Body of pancreas (tissue), 4 donors: ENCODE measurements at regions not wholly inside any gene's neighbourhood (a gene's known extent, or its start where the extent isn't known, plus 50 kb on each side); places are given as distances from the start of the nearest gene placed in this dataset.
"Not testable (repeated sequence)": the region's sequence is repeated elsewhere in the genome, so short reads cannot be mapped to it uniquely, and the experiment has no call there.

Experiments used
- ATAC-seq: fragments of 150-250 bp; one replicate; pipeline ENCODE4 v1.9.1; 2016
- DNase-seq, 4 donors: peaks; one replicate each; pipeline ENCODE4 v3.0.0-alpha.2; 2019
- H3K27ac ChIP-seq, 4 donors: fragments of 200-600 bp; sonication (generic); 1 replicate in 3 of 4; 2 replicates in 1 of 4; pipeline versions ENCODE4 v1.5.1 to v1.6.1; 2016 to 2019; ENCODE audit warnings: mild to moderate bottlenecking in 1 of 4, mixed read lengths in 1 of 4, moderate library complexity in 1 of 4
- H3K27me3 ChIP-seq, 2 donors: fragments of 200-600 bp; sonication (generic); one replicate each; pipeline ENCODE4 v1.6.0; 2016; ENCODE audit warnings: mild to moderate bottlenecking in 1 of 2
- H3K36me3 ChIP-seq, 2 donors: fragments of 200-600 bp; sonication (generic); replicated peaks in 1 of 2; 2 replicates each; pipeline ENCODE4 v1.5.1; 2016; ENCODE audit warnings: low read depth in 2 of 2; ENCODE audit not compliant: insufficient read depth in 1 of 2
- H3K4me1 ChIP-seq: fragments of 200-600 bp; sonication (generic); one replicate; pipeline ENCODE4 v1.6.0; 2016
- H3K4me3 ChIP-seq, 2 donors: fragments of 200-600 bp; sonication (generic); 1 replicate in 1 of 2; 2 replicates in 1 of 2; pipeline ENCODE4 v1.5.1; 2016 to 2019
- H3K9me3 ChIP-seq, 3 donors: fragments of 200-600 bp; sonication (generic); 1 replicate in 2 of 3; 2 replicates in 1 of 3; pipeline ENCODE4 v1.5.1; 2016
- POLR2A ChIP-seq, 3 donors: fragments of 450-650 bp; IDR thresholded peaks; one replicate each; pipeline ENCODE4 v1.6.1; 2016; ENCODE audit warnings: antibody characterized with exemption in 3 of 3, mild to moderate bottlenecking in 2 of 3
- WGBS, 2 donors: methylation state at CpG; one replicate each; pipeline ENCODE4 v1.1.5; 2017; 5-methylcytosine and 5-hydroxymethylcytosine counted together
- intact Hi-C: fragments of 100-400 bp; cut with DNase I; formaldehyde crosslinking; loops from one replicate; pipeline ENCODE4 v1.15.1; 2023
- TF ChIP-seq, protein P1 (sequence below), 7 experiments: fragments of 450-650 bp in 4 of 7; fragments of 200-600 bp in 3 of 7; sonication (generic) in 3 of 7; IDR thresholded peaks; one replicate each; pipeline ENCODE4 v1.5.1; 2016 to 2019; ENCODE audit warnings: antibody characterized with exemption in 7 of 7

DNA sequence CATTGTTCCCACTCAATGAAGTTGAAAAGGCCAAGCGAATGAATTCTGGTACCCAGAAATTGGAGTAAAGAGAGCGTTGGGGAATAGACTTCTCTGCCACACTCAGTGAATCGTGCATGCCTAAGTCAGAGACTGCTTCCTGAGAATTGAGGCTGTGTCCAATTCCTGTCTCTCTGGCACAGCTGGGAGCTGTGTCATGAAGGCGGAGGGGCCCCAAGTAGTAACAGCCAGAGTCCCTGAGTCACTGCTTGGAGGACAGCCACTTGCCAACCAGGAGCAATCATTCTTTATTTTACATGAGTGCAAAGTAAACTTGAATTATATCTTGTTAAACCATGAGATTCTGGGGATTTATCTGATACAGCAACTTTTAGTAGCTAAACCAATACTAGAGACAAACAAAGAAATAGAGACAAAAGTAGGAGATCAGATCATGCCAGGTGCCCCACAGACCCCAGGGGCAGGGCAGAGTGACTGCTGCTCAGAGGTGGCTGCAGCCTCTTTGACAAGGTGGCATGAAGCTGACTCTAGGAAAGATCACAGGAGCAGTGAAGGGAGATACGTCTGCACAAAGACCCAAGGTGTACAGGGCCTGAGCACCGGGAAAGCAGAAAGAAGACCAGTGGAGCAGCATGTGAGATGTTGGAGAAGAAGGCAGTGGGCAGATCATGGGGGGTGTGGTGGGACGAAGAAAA is 246.0 kb downstream of the GADD45G start:
- H3K27ac ChIP-seq: no peak overlapping the region
- no peak for TF ChIP-seq POLR2A (IDR thresholded peaks at IDR 0.05)
- TF ChIP-seq, protein P1, sequence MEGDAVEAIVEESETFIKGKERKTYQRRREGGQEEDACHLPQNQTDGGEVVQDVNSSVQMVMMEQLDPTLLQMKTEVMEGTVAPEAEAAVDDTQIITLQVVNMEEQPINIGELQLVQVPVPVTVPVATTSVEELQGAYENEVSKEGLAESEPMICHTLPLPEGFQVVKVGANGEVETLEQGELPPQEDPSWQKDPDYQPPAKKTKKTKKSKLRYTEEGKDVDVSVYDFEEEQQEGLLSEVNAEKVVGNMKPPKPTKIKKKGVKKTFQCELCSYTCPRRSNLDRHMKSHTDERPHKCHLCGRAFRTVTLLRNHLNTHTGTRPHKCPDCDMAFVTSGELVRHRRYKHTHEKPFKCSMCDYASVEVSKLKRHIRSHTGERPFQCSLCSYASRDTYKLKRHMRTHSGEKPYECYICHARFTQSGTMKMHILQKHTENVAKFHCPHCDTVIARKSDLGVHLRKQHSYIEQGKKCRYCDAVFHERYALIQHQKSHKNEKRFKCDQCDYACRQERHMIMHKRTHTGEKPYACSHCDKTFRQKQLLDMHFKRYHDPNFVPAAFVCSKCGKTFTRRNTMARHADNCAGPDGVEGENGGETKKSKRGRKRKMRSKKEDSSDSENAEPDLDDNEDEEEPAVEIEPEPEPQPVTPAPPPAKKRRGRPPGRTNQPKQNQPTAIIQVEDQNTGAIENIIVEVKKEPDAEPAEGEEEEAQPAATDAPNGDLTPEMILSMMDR (IDR thresholded peaks at IDR 0.05): no peak
- H3K9me3 ChIP-seq: no peaks in the 10 kb centered on the region
- intact Hi-C loops: no loop called here
- no peak for ATAC-seq
- H3K36me3 ChIP-seq: no peaks in the 10 kb centered on the region
- H3K4me1 ChIP-seq: no peaks in the 10 kb centered on the region
- no peaks in the 10 kb centered on the region for H3K27me3 ChIP-seq
- no peak overlapping the region for H3K4me3 ChIP-seq
- DNase-seq: peak in 2 of 4 donors; percentile 4 to 42
- WGBS, 2 donors: 60 to 84% methylated on average over 7 of the region's 7 CpGs

DNA sequence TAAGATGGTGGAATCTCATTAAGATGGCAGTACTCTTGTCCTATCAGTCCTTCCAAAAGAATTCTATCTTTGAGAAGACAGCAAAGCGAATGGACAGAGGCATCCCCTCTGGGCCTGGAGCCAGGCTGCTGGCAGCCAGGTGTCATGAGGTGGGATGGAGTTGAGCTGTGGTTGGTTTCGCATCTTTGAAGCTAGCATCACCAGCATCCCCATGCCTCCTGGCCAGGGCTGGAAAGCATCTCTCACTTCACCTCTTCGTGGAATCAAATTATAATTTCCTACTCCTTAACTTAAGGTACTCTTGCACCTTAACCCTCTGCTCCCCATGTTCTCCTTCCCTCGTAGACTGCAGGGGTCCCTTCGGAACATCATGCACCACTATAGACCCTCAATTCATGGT is 248.3 kb downstream of the GADD45G start:
- WGBS, 2 donors: 81 to 90% methylated on average over 5 of the region's 5 CpGs
- peak in 1 of 4 donors; percentile 1 for DNase-seq
- Histone ChIP-seq H3K27me3 (no peaks in the 10 kb centered on the region), H3K4me1 (no peaks in the 10 kb centered on the region), H3K27ac (no peak overlapping the region), H3K9me3 (no peaks in the 10 kb centered on the region), H3K36me3 (no peaks in the 10 kb centered on the region), H3K4me3 (no peak overlapping the region)
- no peak for ATAC-seq
- TF ChIP-seq, protein P1 (IDR thresholded peaks at IDR 0.05): no peak
- TF ChIP-seq POLR2A (IDR thresholded peaks at IDR 0.05): no peak
- intact Hi-C loops: no loop called here

GRCh38 chr9:89853931-89854330 is 249.1 kb downstream of the GADD45G start:
- no peaks in the 10 kb centered on the region for H3K4me1 ChIP-seq
- no peak overlapping the region for H3K27ac ChIP-seq
- DNase-seq (peak in 1 of 4 donors; percentile 5), ATAC-seq (no peak)
- no peak overlapping the region for H3K4me3 ChIP-seq
- intact Hi-C loops: no loop called here
- H3K36me3 ChIP-seq: no peaks in the 10 kb centered on the region
- WGBS, 2 donors: 95% methylated on average over 3 of the region's 3 CpGs; no CpG with 5 or more reads in 1 of the 2 donors
- H3K9me3 ChIP-seq: no peaks in the 10 kb centered on the region
- H3K27me3 ChIP-seq: no peaks in the 10 kb centered on the region
- TF ChIP-seq, protein P1 (IDR thresholded peaks at IDR 0.05): no peak
- TF ChIP-seq POLR2A (IDR thresholded peaks at IDR 0.05): no peak

GRCh38 chr9:89854715-89855475 is 250.1 kb downstream of the GADD45G start:
- intact Hi-C loops: no loop called here
- 74 to 91% methylated on average over 11 of the region's 11 CpGs for WGBS, 2 donors
- Histone ChIP-seq H3K4me3 (no peak overlapping the region), H3K9me3 (no peaks in the 10 kb centered on the region), H3K36me3 (no peaks in the 10 kb centered on the region), H3K27ac (no peak overlapping the region), H3K27me3 (no peaks in the 10 kb centered on the region), H3K4me1 (no peaks in the 10 kb centered on the region)
- no peak for TF ChIP-seq POLR2A (IDR thresholded peaks at IDR 0.05)
- TF ChIP-seq, protein P1 (IDR thresholded peaks at IDR 0.05): no peak
- ATAC-seq (no peak), DNase-seq (peak in 1 of 4 donors; percentile 1)

DNA sequence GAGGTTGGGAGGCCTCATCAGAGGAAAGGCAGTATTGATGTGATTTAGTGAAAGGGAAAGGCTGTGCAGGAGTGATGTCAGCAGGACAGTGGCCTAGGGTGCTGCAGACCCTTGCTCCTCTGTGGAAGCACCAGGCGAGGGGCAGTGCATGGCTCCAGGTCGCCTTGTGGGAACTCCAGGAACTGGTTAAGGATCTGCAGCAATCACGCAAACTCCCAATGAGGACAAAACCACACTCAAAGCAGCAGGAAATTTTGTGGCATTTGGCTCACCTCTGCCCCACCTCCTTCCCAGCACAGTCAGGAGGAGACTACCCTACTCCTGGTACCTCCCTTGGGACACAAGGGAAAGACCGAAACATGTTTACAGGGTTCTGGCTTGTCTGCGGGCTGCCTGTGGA is 251.5 kb downstream of the GADD45G start:
- H3K27ac ChIP-seq, H3K9me3 ChIP-seq, H3K36me3 ChIP-seq, H3K4me3 ChIP-seq, ATAC-seq, H3K4me1 ChIP-seq, H3K27me3 ChIP-seq, intact Hi-C loops, DNase-seq: not testable (repeated sequence)
- 72 to 100% methylated on average over 5 of the region's 5 CpGs for WGBS, 2 donors

DNA sequence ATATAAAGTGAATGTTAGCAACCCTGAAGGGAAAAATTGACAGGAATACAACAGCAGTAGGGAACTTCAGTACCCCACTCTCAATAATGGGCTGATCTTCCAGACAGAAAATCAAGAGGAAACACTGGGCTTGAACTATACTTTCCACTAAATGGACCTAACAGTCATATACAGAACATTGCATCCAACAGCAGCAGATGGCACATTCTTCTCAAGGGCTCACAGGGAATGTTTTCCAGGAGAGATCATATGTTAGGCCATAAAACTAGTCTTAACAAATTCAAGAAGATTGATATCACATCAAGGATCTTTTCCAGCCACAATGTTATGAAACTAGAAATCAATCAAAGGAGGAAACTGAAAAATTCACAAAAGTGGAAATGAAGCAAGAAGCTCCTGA is 252.1 kb downstream of the GADD45G start:
- intact Hi-C loops, DNase-seq, H3K36me3 ChIP-seq, H3K27me3 ChIP-seq, H3K27ac ChIP-seq, H3K4me1 ChIP-seq, H3K4me3 ChIP-seq, ATAC-seq, H3K9me3 ChIP-seq: not testable (repeated sequence)

GRCh38 chr9:89859842-89860241 is 255.0 kb downstream of the GADD45G start:
- H3K27me3 ChIP-seq, H3K4me3 ChIP-seq, intact Hi-C loops, H3K36me3 ChIP-seq, H3K4me1 ChIP-seq, H3K9me3 ChIP-seq, ATAC-seq, H3K27ac ChIP-seq, DNase-seq: not testable (repeated sequence)
- 59 to 80% methylated on average over 5 to 7 of the region's 7 CpGs for WGBS, 2 donors

DNA sequence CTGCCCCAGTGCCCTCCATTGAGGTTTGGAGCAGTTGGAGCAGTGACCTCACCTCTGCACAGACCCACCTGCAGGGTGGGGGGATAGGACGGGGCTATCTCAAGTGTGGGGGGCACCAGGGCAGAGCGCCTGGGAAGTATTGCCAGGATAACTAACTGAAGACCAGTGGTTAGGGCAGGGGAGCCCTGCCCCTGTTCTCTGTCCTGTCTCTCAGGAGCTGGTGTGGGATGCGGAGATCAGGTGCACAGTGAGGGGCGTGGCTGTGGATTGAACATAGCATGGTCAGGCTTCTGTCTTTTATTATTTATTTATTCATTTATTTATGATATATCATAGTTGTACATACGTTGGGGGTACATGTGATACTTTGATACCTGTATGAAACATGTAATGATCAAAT is 256.6 kb downstream of the GADD45G start:
- H3K4me1 ChIP-seq: not testable (repeated sequence)

More for the DNA sequence above, 256.6 kb downstream of the GADD45G start:
- intact Hi-C loops, ATAC-seq, DNase-seq, H3K36me3 ChIP-seq, H3K9me3 ChIP-seq, H3K27ac ChIP-seq, H3K4me3 ChIP-seq, H3K27me3 ChIP-seq: not testable (repeated sequence)
- 72 to 82% methylated on average over 5 of the region's 5 CpGs for WGBS, 2 donors
